ENCODE measurements at regions not wholly inside any gene's neighbourhood (a gene's known extent, or its start where the extent isn't known, plus 50 kb on each side); places are given as distances from the start of the nearest gene placed in this dataset.

DNA sequence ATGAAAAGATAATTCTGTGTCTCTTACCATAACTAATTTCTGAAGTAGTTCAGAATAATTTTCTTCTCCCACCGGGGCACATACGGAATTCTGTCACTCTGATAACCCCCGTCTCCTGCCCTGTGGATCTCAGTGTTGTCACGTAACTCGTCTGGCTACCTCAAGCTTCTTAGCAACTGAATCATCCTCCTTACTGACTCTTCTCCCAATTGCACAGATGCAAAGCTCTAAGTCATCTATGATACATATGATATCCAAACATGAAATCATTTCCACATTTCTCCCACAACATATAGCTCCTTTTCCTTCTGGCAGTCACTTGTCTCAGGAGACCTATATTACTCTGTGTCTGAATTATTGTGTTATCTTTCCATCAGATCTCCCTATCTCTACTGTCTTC, 1043.1 kb upstream of the TENM3 start:
- POLR2A ChIA-PET (ENCODE audit: low non-redundant PET) = no interaction called here
- intact Hi-C loops (cut with micrococcal nuclease; ENCODE audit: unreplicated experiment) = no loop called here
- no TSS peak for BruUV-seq (replicated peaks)

DNA sequence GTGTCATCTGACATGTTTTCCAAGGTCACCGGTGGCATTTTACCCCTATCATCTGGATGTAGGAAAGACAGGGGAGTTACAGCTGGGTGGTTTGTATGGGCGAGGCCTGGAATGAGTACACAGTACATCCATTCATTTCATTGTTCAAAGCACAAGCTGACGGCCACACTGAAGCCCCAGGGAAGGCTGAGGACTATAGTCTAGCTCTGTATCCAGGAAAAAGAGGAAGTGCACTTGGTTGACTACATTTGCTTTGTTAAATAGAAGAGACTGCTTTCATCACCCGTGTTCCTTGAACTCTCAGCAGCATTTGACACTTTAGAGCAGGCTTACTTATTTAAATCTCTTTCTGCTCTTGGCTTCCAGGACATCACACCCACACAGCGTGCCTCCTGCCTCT, 1041.0 kb upstream of the TENM3 start:
- peaks cover 17% of the 10 kb centered on the region for H3K27me3 ChIP-seq (replicated peaks; ENCODE audit: insufficient read depth, low read depth, low read length, poor library complexity)
- no peak overlapping the region for H3K27ac ChIP-seq (ENCODE audit: low read depth, low read length, poor library complexity, severe bottlenecking)
- no peaks in the 10 kb centered on the region for H3K4me1 ChIP-seq (ENCODE audit: insufficient read depth, low read length, poor library complexity, severe bottlenecking)
- H3K4me3 ChIP-seq (ENCODE audit: low read depth, low read length, poor library complexity, severe bottlenecking) = no peak overlapping the region
- ChIA-PET POLR2A (ENCODE audit: low non-redundant PET) (no interaction called here), CTCF (no interaction called here)
- no peak for TF ChIP-seq EZH2 (IDR thresholded peaks at IDR 0.05; ENCODE audit: borderline replicate concordance, low read depth, low read length, poor library complexity, severe bottlenecking)
- TF ChIP-seq, protein P1, sequence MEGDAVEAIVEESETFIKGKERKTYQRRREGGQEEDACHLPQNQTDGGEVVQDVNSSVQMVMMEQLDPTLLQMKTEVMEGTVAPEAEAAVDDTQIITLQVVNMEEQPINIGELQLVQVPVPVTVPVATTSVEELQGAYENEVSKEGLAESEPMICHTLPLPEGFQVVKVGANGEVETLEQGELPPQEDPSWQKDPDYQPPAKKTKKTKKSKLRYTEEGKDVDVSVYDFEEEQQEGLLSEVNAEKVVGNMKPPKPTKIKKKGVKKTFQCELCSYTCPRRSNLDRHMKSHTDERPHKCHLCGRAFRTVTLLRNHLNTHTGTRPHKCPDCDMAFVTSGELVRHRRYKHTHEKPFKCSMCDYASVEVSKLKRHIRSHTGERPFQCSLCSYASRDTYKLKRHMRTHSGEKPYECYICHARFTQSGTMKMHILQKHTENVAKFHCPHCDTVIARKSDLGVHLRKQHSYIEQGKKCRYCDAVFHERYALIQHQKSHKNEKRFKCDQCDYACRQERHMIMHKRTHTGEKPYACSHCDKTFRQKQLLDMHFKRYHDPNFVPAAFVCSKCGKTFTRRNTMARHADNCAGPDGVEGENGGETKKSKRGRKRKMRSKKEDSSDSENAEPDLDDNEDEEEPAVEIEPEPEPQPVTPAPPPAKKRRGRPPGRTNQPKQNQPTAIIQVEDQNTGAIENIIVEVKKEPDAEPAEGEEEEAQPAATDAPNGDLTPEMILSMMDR (conservative IDR thresholded peaks at IDR 0.05; ENCODE audit: low read depth, low read length) = no peak
- BruUV-seq (replicated peaks) = no TSS peak
- no peaks in the 10 kb centered on the region for H3K36me3 ChIP-seq (ENCODE audit: insufficient read depth, low read length, poor library complexity, severe bottlenecking)
- no peaks in the 10 kb centered on the region for H3K9me3 ChIP-seq (ENCODE audit: low read depth, low read length, poor library complexity, severe bottlenecking)
- intact Hi-C loops (cut with micrococcal nuclease; ENCODE audit: unreplicated experiment) = no loop called here
- DNase-seq (ENCODE audit: low spot score) = no peak

More for the DNA sequence above, 1043.1 kb upstream of the TENM3 start:
- Histone ChIP-seq H3K27me3 (replicated peaks; ENCODE audit: insufficient read depth, low read depth, low read length, poor library complexity) (peaks cover 20% of the 10 kb centered on the region), H3K36me3 (ENCODE audit: insufficient read depth, low read length, poor library complexity, severe bottlenecking) (no peaks in the 10 kb centered on the region), H3K9me3 (ENCODE audit: low read depth, low read length, poor library complexity, severe bottlenecking) (no peaks in the 10 kb centered on the region), H3K4me3 (ENCODE audit: low read depth, low read length, poor library complexity, severe bottlenecking) (no peak overlapping the region), H3K27ac (ENCODE audit: low read depth, low read length, poor library complexity, severe bottlenecking) (no peak overlapping the region), H3K4me1 (ENCODE audit: insufficient read depth, low read length, poor library complexity, severe bottlenecking) (no peaks in the 10 kb centered on the region)
- no peak for DNase-seq (ENCODE audit: low spot score)
- TF ChIP-seq EZH2 (IDR thresholded peaks at IDR 0.05; ENCODE audit: borderline replicate concordance, low read depth, low read length, poor library complexity, severe bottlenecking) = no peak
- TF ChIP-seq, protein P1 (conservative IDR thresholded peaks at IDR 0.05; ENCODE audit: low read depth, low read length) = no peak
- CTCF ChIA-PET = no interaction called here

DNA sequence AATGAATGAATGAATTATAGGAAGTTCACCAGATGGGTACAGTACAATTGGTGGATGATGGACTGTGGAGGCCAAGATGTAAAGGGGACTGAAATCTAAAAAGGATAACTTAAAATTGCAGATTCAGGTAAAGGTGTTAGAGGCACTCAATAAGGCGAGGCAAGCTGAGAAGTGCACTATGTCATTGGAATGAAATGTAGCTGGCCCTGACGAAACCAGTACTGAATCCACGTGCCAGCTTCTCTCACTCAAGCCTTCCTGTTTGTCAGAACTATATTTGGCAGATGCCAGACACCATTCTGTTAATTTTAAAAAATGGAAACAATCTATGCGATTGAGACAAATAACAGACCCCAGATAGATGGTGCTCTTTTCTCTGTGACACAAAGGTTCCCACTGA, 1039.1 kb upstream of the TENM3 start:
- BruUV-seq (replicated peaks) = no TSS peak
- intact Hi-C loops (cut with micrococcal nuclease; ENCODE audit: unreplicated experiment) = no loop called here
- Histone ChIP-seq H3K27ac (ENCODE audit: low read depth, low read length, poor library complexity, severe bottlenecking) (no peak overlapping the region), H3K27me3 (replicated peaks; ENCODE audit: insufficient read depth, low read depth, low read length, poor library complexity) (peaks cover 6% of the 10 kb centered on the region), H3K36me3 (ENCODE audit: insufficient read depth, low read length, poor library complexity, severe bottlenecking) (no peaks in the 10 kb centered on the region), H3K9me3 (ENCODE audit: low read depth, low read length, poor library complexity, severe bottlenecking) (no peaks in the 10 kb centered on the region), H3K4me1 (ENCODE audit: insufficient read depth, low read length, poor library complexity, severe bottlenecking) (no peaks in the 10 kb centered on the region), H3K4me3 (ENCODE audit: low read depth, low read length, poor library complexity, severe bottlenecking) (no peak overlapping the region)
- ChIA-PET CTCF (no interaction called here), POLR2A (ENCODE audit: low non-redundant PET) (no interaction called here)
- no peak for DNase-seq (ENCODE audit: low spot score)
- no peak for TF ChIP-seq EZH2 (IDR thresholded peaks at IDR 0.05; ENCODE audit: borderline replicate concordance, low read depth, low read length, poor library complexity, severe bottlenecking)
- TF ChIP-seq, protein P1 (conservative IDR thresholded peaks at IDR 0.05; ENCODE audit: low read depth, low read length) = no peak
